NT2/D1 (cell line): ENCODE measurements at regions not wholly inside any gene's neighbourhood (a gene's known extent, or its start where the extent isn't known, plus 50 kb on each side); places are given as distances from the start of the nearest gene placed in this dataset.

ENCODE experiments used
- SUZ12 ChIP-seq: IDR thresholded peaks from 2 replicates; pipeline ENCODE4 v1.6.1; 2011; ENCODE audit not compliant: insufficient read length, insufficient read depth; ENCODE audit errors: extremely low read depth
- ZNF274 ChIP-seq: IDR thresholded peaks from 2 replicates; pipeline ENCODE4 v1.6.1; 2011; ENCODE audit warnings: mild to moderate bottlenecking, low read depth, low read length

DNA sequence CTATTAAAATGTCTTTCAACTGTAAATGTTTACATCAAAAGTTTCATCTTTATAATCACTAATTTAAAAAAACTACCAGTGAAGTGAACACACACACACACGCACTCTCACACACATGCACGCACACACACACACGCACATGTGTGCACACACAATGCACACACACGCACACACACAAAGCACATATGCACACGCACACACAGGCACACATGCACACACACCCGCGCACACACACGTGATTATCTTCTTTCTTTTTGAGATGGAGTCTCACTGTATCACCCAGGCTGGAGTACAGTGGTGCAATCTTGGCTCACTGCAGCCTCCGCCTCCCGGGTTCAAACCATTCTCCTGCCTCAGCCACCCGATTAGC is 80.0 kb upstream of the FRMD1 start:
- TF ChIP-seq ZNF274 (no peak), SUZ12 (no peak)
